GM23338 (cell line): ENCODE measurements at regions not wholly inside any gene's neighbourhood (a gene's known extent, or its start where the extent isn't known, plus 50 kb on each side); places are given as distances from the start of the nearest gene placed in this dataset.

Source experiments
- ATAC-seq: fragments of 200-7000 bp; cut with Tn5 transposase; 3 replicates; pipeline ENCODE4 v1.9.1; 2020
- DNase-seq: peaks from one replicate; pipeline ENCODE4 v3.0.0-alpha.2; 2015; ENCODE audit warnings: low spot score
- H2AFZ ChIP-seq: fragments of 200-600 bp; sonication (generic); 2 replicates; pipeline ENCODE4 v1.8.0; 2016; ENCODE audit warnings: antibody characterized with exemption, mild to moderate bottlenecking, moderate library complexity
- H3F3A ChIP-seq: fragments of 200-600 bp; sonication (generic); replicated peaks from 2 replicates; pipeline ENCODE4 v1.8.0; 2017; ENCODE audit warnings: antibody characterized with exemption, mixed run types, low read depth
- H3K27ac ChIP-seq: fragments of 200-600 bp; sonication (generic); 2 replicates; pipeline ENCODE4 v1.6.1; 2016; ENCODE audit warnings: low read depth
- H3K27me3 ChIP-seq: fragments of 200-600 bp; sonication (generic); 2 replicates; pipeline ENCODE4 v1.8.0; 2016; ENCODE audit warnings: mild to moderate bottlenecking, mixed run types, moderate library complexity; ENCODE audit not compliant: insufficient read depth
- H3K36me3 ChIP-seq: fragments of 200-600 bp; sonication (generic); 2 replicates; pipeline ENCODE4 v1.8.0; 2016; ENCODE audit warnings: mild to moderate bottlenecking; ENCODE audit not compliant: insufficient read depth
- H3K4me1 ChIP-seq: fragments of 200-600 bp; sonication (generic); 2 replicates; pipeline ENCODE4 v1.8.0; 2016; ENCODE audit warnings: mild to moderate bottlenecking, moderate library complexity; ENCODE audit not compliant: insufficient read depth
- H3K4me2 ChIP-seq: fragments of 200-600 bp; sonication (generic); 2 replicates; pipeline ENCODE4 v1.7.1; 2017; ENCODE audit warnings: mixed run types
- H3K4me3 ChIP-seq: fragments of 200-600 bp; sonication (generic); 2 replicates; pipeline ENCODE4 v1.6.1; 2016; ENCODE audit warnings: mixed run types
- H3K79me2 ChIP-seq: fragments of 200-600 bp; sonication (generic); replicated peaks from 2 replicates; pipeline ENCODE4 v1.8.0; 2017; ENCODE audit warnings: mild to moderate bottlenecking; ENCODE audit not compliant: insufficient read depth
- H3K9me2 ChIP-seq: fragments of 200-600 bp; sonication (generic); 2 replicates; pipeline ENCODE4 v1.8.0; 2017; ENCODE audit not compliant: insufficient read depth
- H4K20me1 ChIP-seq: fragments of 200-600 bp; sonication (generic); replicated peaks from 2 replicates; pipeline ENCODE4 v1.8.0; 2017; ENCODE audit warnings: mild to moderate bottlenecking; ENCODE audit not compliant: insufficient read depth
- H3K27ac Mint-ChIP-seq: 2 replicates; pipeline ENCODE4 v1.8.0; 2020; ENCODE audit warnings: inconsistent platforms, mild to moderate bottlenecking, moderate library complexity, mixed read lengths
- H3K27me3 Mint-ChIP-seq: 3 replicates; pipeline ENCODE4 v1.8.0; 2022; ENCODE audit warnings: low read depth, mild to moderate bottlenecking, moderate library complexity, mixed read lengths, inconsistent platforms; ENCODE audit not compliant: insufficient read depth, poor library complexity
- H3K36me3 Mint-ChIP-seq: 3 replicates; pipeline ENCODE4 v1.8.0; 2021; ENCODE audit warnings: low read depth, mild to moderate bottlenecking, inconsistent platforms, moderate library complexity, mixed read lengths
- H3K4me1 Mint-ChIP-seq: 3 replicates; pipeline ENCODE4 v1.8.0; 2020; ENCODE audit warnings: mild to moderate bottlenecking, inconsistent platforms, mixed read lengths
- H3K4me3 Mint-ChIP-seq: 3 replicates; pipeline ENCODE4 v1.8.0; 2021; ENCODE audit warnings: moderate library complexity, mild to moderate bottlenecking, inconsistent platforms, mixed read lengths
- H3K9me3 Mint-ChIP-seq: 3 replicates; pipeline ENCODE4 v1.8.0; 2020; ENCODE audit warnings: moderate library complexity, mild to moderate bottlenecking, inconsistent platforms, mixed read lengths
- EZH2 ChIP-seq: fragments of 200-600 bp; sonication (generic); IDR thresholded peaks from one replicate; pipeline ENCODE4 v1.8.0; 2017; ENCODE audit warnings: antibody characterized with exemption, mild to moderate bottlenecking, low read depth; ENCODE audit not compliant: unreplicated experiment
- EZH2phosphoT487 ChIP-seq: fragments of 200-600 bp; sonication (generic); IDR thresholded peaks from one replicate; pipeline ENCODE4 v1.8.1; 2018; ENCODE audit warnings: antibody characterized with exemption; ENCODE audit not compliant: unreplicated experiment
- NANOG ChIP-seq: IDR thresholded peaks from 2 replicates; pipeline ENCODE4 v1.6.1; 2016; ENCODE audit warnings: antibody characterized with exemption, borderline replicate concordance
- POLR2AphosphoS5 ChIP-seq: IDR thresholded peaks from 2 replicates; pipeline ENCODE4 v1.6.1; 2016; ENCODE audit warnings: antibody characterized with exemption, low read depth
- ZNF114 ChIP-seq: fragments of 250-450 bp; sonication (Bioruptor Pico); IDR thresholded peaks from 2 replicates; pipeline ENCODE4 v1.5.0; 2020; ENCODE audit warnings: mild to moderate bottlenecking, moderate library complexity
- TF ChIP-seq, protein P1 (sequence below): IDR thresholded peaks from one replicate; pipeline ENCODE4 v1.6.1; 2018; ENCODE audit warnings: antibody characterized with exemption; ENCODE audit not compliant: unreplicated experiment
- TF ChIP-seq, protein P2 (sequence below), 2 experiments: fragments of 200-600 bp in 1 of 2; sonication (generic) in 1 of 2; conservative IDR thresholded peaks; 2 replicates each; pipeline versions ENCODE4 v1.5.1 to v1.6.1; 2016 to 2017; ENCODE audit warnings: antibody characterized with exemption in 2 of 2, low read depth in 2 of 2, mild to moderate bottlenecking in 2 of 2, moderate library complexity in 1 of 2

GRCh38 chr11:27570542-27570941 lies 64.0 kb upstream of the LIN7C start:
- Histone ChIP-seq H3K4me1 (peaks cover 12% of the 10 kb centered on the region; the same call in 1 of the 2 replicates), H2AFZ (no peak overlapping the region), H3K36me3 (no peaks in the 10 kb centered on the region), H3K4me3 (no peak overlapping the region), H3K27ac (no peak overlapping the region), H3F3A (no peaks in the 10 kb centered on the region), H4K20me1 (no peaks in the 10 kb centered on the region), H3K4me2 (no peak overlapping the region), H3K79me2 (no peaks in the 10 kb centered on the region), H3K9me2 (no peaks in the 10 kb centered on the region), H3K27me3 (no peaks in the 10 kb centered on the region)
- ATAC-seq (no peak), DNase-seq (no peak)
- TF ChIP-seq NANOG (no peak), EZH2phosphoT487 (no peak), POLR2AphosphoS5 (no peak), EZH2 (no peak)
- TF ChIP-seq, protein P1, sequence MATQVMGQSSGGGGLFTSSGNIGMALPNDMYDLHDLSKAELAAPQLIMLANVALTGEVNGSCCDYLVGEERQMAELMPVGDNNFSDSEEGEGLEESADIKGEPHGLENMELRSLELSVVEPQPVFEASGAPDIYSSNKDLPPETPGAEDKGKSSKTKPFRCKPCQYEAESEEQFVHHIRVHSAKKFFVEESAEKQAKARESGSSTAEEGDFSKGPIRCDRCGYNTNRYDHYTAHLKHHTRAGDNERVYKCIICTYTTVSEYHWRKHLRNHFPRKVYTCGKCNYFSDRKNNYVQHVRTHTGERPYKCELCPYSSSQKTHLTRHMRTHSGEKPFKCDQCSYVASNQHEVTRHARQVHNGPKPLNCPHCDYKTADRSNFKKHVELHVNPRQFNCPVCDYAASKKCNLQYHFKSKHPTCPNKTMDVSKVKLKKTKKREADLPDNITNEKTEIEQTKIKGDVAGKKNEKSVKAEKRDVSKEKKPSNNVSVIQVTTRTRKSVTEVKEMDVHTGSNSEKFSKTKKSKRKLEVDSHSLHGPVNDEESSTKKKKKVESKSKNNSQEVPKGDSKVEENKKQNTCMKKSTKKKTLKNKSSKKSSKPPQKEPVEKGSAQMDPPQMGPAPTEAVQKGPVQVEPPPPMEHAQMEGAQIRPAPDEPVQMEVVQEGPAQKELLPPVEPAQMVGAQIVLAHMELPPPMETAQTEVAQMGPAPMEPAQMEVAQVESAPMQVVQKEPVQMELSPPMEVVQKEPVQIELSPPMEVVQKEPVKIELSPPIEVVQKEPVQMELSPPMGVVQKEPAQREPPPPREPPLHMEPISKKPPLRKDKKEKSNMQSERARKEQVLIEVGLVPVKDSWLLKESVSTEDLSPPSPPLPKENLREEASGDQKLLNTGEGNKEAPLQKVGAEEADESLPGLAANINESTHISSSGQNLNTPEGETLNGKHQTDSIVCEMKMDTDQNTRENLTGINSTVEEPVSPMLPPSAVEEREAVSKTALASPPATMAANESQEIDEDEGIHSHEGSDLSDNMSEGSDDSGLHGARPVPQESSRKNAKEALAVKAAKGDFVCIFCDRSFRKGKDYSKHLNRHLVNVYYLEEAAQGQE, result no peak
- TF ChIP-seq, protein P2, sequence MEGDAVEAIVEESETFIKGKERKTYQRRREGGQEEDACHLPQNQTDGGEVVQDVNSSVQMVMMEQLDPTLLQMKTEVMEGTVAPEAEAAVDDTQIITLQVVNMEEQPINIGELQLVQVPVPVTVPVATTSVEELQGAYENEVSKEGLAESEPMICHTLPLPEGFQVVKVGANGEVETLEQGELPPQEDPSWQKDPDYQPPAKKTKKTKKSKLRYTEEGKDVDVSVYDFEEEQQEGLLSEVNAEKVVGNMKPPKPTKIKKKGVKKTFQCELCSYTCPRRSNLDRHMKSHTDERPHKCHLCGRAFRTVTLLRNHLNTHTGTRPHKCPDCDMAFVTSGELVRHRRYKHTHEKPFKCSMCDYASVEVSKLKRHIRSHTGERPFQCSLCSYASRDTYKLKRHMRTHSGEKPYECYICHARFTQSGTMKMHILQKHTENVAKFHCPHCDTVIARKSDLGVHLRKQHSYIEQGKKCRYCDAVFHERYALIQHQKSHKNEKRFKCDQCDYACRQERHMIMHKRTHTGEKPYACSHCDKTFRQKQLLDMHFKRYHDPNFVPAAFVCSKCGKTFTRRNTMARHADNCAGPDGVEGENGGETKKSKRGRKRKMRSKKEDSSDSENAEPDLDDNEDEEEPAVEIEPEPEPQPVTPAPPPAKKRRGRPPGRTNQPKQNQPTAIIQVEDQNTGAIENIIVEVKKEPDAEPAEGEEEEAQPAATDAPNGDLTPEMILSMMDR (conservative IDR thresholded peaks at IDR 0.05; ENCODE audit: low read depth in 2 of 2), result no peak
- Mint-ChIP-seq H3K36me3 (no peaks in the 10 kb centered on the region), H3K4me1 (peaks cover 13% of the 10 kb centered on the region), H3K9me3 (no peaks in the 10 kb centered on the region), H3K27ac (no peak overlapping the region), H3K4me3 (no peak overlapping the region), H3K27me3 (no peaks in the 10 kb centered on the region)

GRCh38 chr11:27563641-27564040 lies 57.1 kb upstream of the LIN7C start:
- no peaks in the 10 kb centered on the region for H3F3A ChIP-seq
- H3K4me3 ChIP-seq, result no peak overlapping the region
- H3K27ac ChIP-seq, result no peak overlapping the region
- Mint-ChIP-seq H3K4me3 (no peak overlapping the region), H3K27me3 (peaks cover 3% of the 10 kb centered on the region), H3K4me1 (no peaks in the 10 kb centered on the region), H3K36me3 (no peaks in the 10 kb centered on the region), H3K27ac (no peak overlapping the region), H3K9me3 (no peaks in the 10 kb centered on the region)
- H3K9me2 ChIP-seq, result no peaks in the 10 kb centered on the region; the same call in 1 of the 2 replicates
- H4K20me1 ChIP-seq, result no peaks in the 10 kb centered on the region
- H3K27me3 ChIP-seq, result no peaks in the 10 kb centered on the region; the same call in 1 of the 2 replicates
- no peaks in the 10 kb centered on the region for H3K79me2 ChIP-seq
- H3K4me1 ChIP-seq, result 0 out of 2 replicates have a peak, but pooled peaks cover 5% of the 10 kb centered on the region
- TF ChIP-seq ZNF114, result no peak
- TF ChIP-seq, protein P2 (conservative IDR thresholded peaks at IDR 0.05; ENCODE audit: low read depth in 2 of 2), result no peak
- no peaks in the 10 kb centered on the region for H3K36me3 ChIP-seq
- ATAC-seq (no peak), DNase-seq (no peak)
- no peak overlapping the region for H3K4me2 ChIP-seq
- H2AFZ ChIP-seq, result no peak overlapping the region
